Activated CD4-positive, alpha-beta T cell treated with anti-CD3 and anti-CD28 coated beads, Interleukin-2, Interleukin-6, amounts not matched to agents 100 ng/mL and 50 ng/mL, durations not matched to agents 16 hours and 8 hours (primary cell): ENCODE measurements at regions not wholly inside any gene's neighbourhood (a gene's known extent, or its start where the extent isn't known, plus 50 kb on each side); places are given as distances from the start of the nearest gene placed in this dataset.

Experiments used
- DNase-seq: peaks from one replicate; pipeline ENCODE4 v3.0.0-alpha.2; 2020

GRCh38 chr12:125440399-125440798 is 375.2 kb downstream of the AACS start:
- no peak for DNase-seq

GRCh38 chr12:125443341-125443740 is 378.1 kb downstream of the AACS start:
- no peak for DNase-seq

- DNase-seq = no peak
These were observed 386.2 kb downstream of the AACS start for GRCh38 chr12:125451408-125451807.

GRCh38 chr12:125453751-125454150 is 388.5 kb downstream of the AACS start:
- no peak for DNase-seq

- no peak for DNase-seq
These were observed 389.1 kb downstream of the AACS start for GRCh38 chr12:125454291-125454690.

GRCh38 chr12:125454786-125455480 is 389.7 kb downstream of the AACS start:
- no peak for DNase-seq

- no peak for DNase-seq
These were observed 390.3 kb downstream of the AACS start for GRCh38 chr12:125455556-125455955.

- DNase-seq = no peak
These were observed 393.5 kb downstream of the AACS start for GRCh38 chr12:125458552-125459268.

- no peak for DNase-seq
These were observed 396.6 kb downstream of the AACS start for GRCh38 chr12:125461831-125462230.

- no peak for DNase-seq
These were observed 398.2 kb downstream of the AACS start for GRCh38 chr12:125463386-125463785.

GRCh38 chr12:125467363-125467762 is 402.1 kb downstream of the AACS start:
- DNase-seq = no peak

GRCh38 chr12:125469683-125470082 is 404.4 kb downstream of the AACS start:
- DNase-seq = no peak

GRCh38 chr12:125470838-125471783 is 405.9 kb downstream of the AACS start:
- DNase-seq = no peak

- DNase-seq = no peak
These were observed 408.3 kb downstream of the AACS start for GRCh38 chr12:125473501-125473900.

- DNase-seq = no peak
These were observed 422.1 kb downstream of the AACS start for GRCh38 chr12:125487336-125487735.

GRCh38 chr12:125491553-125491952 is 426.3 kb downstream of the AACS start:
- no peak for DNase-seq

- no peak for DNase-seq
These were observed 427.4 kb downstream of the AACS start for GRCh38 chr12:125492354-125493270.

- DNase-seq = no peak
These were observed 428.6 kb downstream of the AACS start for GRCh38 chr12:125493704-125494308.

- no peak for DNase-seq
These were observed 437.9 kb downstream of the AACS start for GRCh38 chr12:125503128-125503527.

GRCh38 chr12:125509195-125509594 is 444.0 kb downstream of the AACS start:
- DNase-seq = no peak

- no peak for DNase-seq
These were observed 447.5 kb downstream of the AACS start for GRCh38 chr12:125512541-125513298.
